Hepatocyte (in vitro differentiated cells): ENCODE measurements at regions not wholly inside any gene's neighbourhood (a gene's known extent, or its start where the extent isn't known, plus 50 kb on each side); places are given as distances from the start of the nearest gene placed in this dataset.

Experiments
- CTCF ChIP-seq: fragments of 200-600 bp; sonication (generic); IDR thresholded peaks from 2 replicates; pipeline ENCODE4 v1.5.1; 2016; ENCODE audit warnings: antibody characterized with exemption, mild to moderate bottlenecking; ENCODE audit not compliant: poor library complexity
- EZH2 ChIP-seq: fragments of 200-600 bp; sonication (generic); IDR thresholded peaks from 2 replicates; pipeline ENCODE4 v1.6.1; 2016; ENCODE audit warnings: antibody characterized with exemption, mild to moderate bottlenecking, borderline replicate concordance

- no peak for TF ChIP-seq EZH2
- TF ChIP-seq CTCF: no peak
Measured at GRCh38 chr20:17845701-17846475, 122.7 kb downstream of the SNX5 start.
